ENCODE measurements at regions not wholly inside any gene's neighbourhood (a gene's known extent, or its start where the extent isn't known, plus 50 kb on each side); places are given as distances from the start of the nearest gene placed in this dataset.

DNA sequence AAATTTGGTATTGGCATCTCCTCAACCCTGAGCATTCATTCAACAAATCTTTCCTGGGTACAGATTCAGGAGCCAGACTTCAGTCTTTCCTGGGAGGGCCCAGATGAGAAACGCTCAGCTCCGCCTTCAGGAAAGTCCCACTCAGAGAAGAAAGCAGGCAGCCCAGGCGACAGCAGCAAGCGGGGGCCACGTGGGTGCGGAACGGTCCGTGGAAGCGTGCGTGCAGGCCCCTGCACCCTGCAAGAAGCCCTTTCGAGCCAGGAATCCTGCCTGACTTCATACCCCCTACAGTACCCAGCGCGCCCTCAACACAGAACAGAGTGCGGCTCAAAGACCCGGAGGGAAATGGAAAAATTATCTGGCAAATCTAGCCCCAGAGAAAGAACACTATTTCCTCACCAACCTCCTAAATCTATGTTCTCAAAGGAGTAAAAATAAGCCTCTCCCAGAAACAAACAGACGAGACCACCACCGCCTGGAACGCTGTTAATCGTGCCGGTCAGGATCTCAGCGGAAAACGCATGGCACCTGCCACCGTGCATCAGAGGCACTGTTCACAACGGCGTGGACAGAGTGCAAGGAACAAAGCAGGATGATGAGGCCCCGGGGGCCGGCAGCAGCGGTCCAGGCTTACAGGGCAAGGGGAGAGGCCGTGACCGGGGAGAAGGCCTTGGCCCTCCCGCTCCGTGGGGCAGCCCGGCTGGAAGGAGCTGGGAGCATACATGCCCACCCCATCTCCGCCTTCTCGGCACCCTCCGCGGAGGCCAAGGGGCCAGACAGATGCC, 318.3 kb downstream of the EIPR1 start:
- DNase-seq = no peak

DNA sequence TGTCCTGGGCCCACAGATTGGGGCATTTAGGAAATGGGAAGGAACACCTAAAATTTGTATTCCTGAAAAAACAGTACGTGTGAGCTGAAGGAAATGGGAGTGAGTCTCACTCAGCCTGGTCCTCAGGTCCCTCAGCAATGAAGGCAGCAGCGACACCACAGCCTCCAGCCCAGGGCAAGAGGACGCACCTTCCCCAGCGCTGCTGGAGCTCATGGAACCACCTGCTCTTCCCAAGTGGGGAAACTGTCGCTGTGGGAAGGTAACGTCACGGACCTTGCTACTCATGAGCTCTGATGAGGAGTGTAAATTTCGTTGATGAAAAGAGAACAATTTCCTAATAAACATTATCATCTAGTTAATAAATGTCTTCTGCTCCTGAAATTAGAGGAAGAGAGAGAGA, 323.6 kb downstream of the EIPR1 start:
- no peak for DNase-seq

DNA sequence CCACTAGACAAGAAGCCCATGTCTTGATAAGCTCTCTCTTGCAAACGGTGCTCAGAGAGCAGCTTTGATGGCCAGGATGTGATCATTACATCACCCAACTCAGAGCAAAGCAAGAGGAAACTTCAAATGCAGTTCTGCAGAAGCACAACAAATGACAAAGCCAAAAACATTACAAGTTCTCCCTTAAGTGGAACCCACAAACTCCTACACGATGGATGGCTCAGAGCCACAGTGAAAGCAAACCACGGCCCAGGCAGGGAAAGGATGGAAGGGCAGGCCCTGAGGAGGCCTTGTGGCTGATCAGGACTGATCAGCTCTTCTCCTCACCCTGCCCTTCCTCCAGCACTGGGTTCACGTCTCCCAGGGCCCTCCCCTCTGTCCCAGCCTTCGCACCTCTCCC, 326.4 kb downstream of the EIPR1 start:
- no peak for DNase-seq

GRCh38 chr2:3046170-3046865, 331.3 kb downstream of the EIPR1 start:
- no peak for DNase-seq

DNA sequence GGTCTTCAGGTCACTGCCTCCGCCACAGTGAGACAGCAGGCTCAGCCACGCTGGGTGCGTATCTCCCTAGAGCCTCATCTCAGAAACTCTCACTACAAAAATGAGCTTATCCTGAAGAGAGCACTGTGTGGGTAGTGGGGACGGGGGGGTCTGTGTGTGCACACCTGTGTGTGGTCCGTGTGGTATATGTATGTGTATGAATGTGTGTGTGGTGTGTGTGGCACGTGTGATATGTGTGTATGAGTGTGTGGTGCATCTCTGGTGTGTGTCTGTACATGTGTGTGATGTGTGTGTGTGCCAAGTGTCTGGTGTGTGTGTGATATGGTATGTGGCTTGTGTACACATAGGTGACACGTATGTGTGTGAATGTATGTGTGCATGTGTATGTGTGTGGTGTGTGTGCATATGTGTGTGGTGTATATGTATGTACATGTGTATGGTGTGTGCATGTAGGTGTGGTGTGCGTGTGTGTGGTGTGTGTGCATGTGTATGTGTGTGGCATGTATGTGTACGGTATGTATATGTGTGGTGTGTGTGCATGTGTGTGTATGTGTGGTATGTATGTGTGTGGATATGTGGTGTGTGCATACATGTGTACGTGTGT, 332.2 kb downstream of the EIPR1 start:
- no peak for DNase-seq

- peak; percentile 72 for DNase-seq
Observed at GRCh38 chr2:3044587-3045317, 332.9 kb downstream of the EIPR1 start.

- DNase-seq = no peak
Observed at GRCh38 chr2:3043726-3044125, 333.9 kb downstream of the EIPR1 start.

GRCh38 chr2:3042601-3043585, 334.7 kb downstream of the EIPR1 start:
- DNase-seq = no peak

- DNase-seq = no peak
Observed at GRCh38 chr2:3041841-3042600, 335.6 kb downstream of the EIPR1 start.

DNA sequence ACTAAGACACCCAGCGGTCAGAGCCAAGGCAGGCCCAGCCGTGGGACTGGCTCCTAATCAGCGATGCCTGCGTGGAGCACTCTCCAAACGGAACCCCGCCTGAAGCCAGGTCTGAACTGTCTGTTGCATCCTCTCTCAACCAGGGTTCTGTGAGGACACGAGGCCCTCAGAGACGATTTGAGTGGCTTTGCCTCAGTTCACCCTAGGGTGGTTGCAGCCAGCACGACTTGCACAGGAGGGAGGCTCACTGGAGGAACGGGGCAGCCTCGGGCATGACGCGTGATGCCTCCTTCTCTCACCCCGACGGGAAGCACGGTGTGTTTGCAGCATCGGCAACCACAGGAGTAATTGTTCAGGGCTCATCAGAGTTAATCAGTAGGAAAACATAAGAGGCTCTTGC, 336.4 kb downstream of the EIPR1 start:
- DNase-seq = no peak

DNA sequence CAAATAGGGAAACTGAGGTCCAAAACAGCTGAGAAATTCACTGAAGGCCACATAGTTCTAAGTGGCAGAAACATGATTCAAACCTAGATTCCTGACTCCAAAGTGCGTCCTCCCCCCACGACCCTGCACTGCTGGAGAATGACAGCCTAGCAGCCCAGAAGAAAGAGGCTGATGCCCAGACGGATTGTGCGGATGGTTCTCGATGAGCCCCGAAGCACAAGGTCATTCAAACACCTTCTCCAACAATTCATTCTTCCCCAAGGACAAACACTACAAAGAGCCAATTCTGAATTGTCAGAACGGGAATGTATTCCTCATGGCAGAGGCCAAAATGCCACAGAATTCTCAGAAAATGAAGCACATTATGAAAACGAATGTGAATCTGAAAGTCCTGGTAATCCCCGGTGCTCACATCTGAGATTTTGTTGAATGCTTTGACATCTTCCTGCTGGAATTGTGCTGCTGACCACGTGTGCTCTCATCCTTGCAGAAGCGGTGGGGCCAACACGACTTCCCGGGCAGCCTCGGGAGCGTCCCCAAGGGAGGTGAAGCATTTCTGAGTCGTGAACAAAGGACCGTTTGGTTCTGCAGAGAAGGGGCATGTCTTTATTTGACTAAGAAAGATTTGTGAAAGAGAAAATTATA, 337.0 kb downstream of the EIPR1 start:
- DNase-seq = no peak

GRCh38 chr2:3040066-3040428, 337.6 kb downstream of the EIPR1 start:
- no peak for DNase-seq

GRCh38 chr2:3039188-3040065, 338.2 kb downstream of the EIPR1 start:
- DNase-seq = no peak

DNA sequence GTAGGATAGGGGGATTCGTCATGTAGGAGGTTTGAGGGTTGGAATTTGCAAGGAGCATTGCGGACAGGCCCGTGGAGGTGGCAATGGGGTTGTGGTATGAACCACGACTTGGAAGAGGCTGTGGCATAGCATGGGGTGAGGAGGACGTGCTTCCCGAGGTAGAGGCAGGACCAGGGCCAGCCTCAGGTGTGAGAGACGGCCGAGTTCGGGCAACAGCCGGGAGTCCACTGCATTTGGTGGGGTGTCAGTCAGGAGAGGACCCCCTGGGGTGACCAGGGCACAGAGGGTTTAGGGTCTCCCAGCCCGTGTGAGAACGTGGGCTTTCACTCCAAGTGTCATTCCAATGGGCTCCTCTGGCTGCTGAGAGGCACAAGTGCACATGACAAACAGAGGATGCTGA, 339.0 kb downstream of the EIPR1 start:
- no peak for DNase-seq

DNA sequence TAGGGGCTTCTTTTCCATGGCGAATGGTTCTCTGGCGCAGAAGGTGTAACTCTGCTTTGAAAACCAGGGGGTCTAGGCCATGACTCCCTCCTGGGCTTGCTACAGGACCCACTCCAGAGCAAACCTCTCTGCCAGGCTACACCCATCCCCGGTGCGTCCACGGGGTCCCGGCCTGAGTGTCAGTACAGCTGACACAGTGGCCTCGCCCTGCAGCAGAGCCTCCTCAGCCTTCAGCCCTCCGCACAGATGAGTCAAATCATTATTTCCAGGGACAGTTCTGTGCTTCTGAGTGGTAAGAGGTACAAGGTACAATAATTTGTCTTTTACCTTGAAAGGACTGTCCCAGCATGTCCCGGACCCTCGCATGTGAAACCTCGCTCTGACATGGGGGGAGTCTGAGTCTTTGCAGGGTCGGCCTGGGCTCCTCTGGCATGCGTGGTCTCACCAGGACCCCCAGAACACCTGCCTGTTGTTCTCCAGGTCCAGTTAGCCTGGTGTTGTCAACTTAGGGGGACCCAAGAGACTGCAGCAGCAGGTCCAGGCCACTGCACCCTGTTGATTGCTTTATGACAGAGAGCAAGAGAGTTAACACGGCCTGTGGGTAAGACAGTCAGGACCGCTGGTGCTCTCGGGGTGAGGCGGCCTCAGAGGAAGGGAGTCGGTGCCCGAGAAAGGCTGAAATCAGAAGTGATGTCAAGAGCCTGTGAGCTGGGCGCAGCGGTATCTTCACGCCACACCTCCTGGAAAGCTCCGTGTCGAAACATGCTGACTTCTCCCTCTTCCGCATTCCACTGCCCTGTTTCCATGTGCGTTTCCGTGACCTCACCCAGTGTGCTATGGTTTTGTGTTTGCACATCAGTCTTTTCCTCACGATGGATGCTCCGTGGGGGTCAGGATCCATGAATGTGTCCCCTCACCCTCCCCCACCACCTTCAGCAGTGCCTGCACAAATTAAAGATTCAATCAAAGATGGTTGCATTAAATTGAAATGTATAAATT, 340.1 kb downstream of the EIPR1 start:
- no peak for DNase-seq

GRCh38 chr2:3036432-3037125, 341.0 kb downstream of the EIPR1 start:
- no peak for DNase-seq

GRCh38 chr2:3035385-3036050, 342.1 kb downstream of the EIPR1 start:
- DNase-seq = no peak

Measured in SHP77 treated with DMSO at 0.1 percent for 48 hours (cell line).